ENCODE measurements at regions not wholly inside any gene's neighbourhood (a gene's known extent, or its start where the extent isn't known, plus 50 kb on each side); places are given as distances from the start of the nearest gene placed in this dataset.

DNA sequence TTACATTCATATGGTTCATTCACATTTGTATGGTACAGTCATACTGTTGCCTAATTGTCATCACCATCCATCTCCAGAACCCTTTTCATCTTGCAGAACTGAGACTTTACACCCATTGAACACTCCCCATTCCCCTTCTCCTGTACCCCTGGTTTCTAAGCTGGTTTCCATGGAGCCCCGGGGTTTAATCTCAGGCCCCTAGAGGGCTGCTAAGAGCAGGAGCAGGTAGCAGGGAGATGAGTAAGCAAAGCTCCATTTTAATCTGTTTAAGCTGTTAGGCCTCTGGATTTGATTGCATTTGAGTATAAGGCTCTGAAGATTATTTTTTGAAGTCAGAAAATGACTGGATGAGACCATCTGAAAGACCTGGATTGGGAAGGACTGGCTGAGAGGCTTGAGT lies 68.5 kb upstream of the RPL38 start:
- Histone ChIP-seq H3K4me3 (no peak overlapping the region), H3K36me3 (ENCODE audit: control insufficient read depth in 4 of 4, insufficient read depth in 4 of 4, low read length in 4 of 4) (no peaks in the 10 kb centered on the region), H3K4me1 (ENCODE audit: control insufficient read depth in 5 of 5, insufficient read depth in 5 of 5, low read length in 5 of 5) (no peaks in the 10 kb centered on the region), H3K9ac (ENCODE audit: insufficient read depth in 1 of 2, low read length in 2 of 2) (no peak overlapping the region), H3K27me3 (ENCODE audit: control insufficient read depth in 3 of 3, insufficient read depth in 3 of 3, low read length in 2 of 3) (no peaks in the 10 kb centered on the region), H3K9me3 (ENCODE audit: control insufficient read depth in 4 of 4, insufficient read depth in 3 of 4, low read length in 3 of 4) (peaks cover 0 to 4% (median 0%) of the 10 kb centered on the region in 4 donors), H3K27ac (ENCODE audit: low read depth in 1 of 2, low read length in 1 of 2) (no peak overlapping the region)
- no peak for ATAC-seq (ENCODE audit: insufficient read depth, low FRiP score)
- TF ChIP-seq, protein P1, sequence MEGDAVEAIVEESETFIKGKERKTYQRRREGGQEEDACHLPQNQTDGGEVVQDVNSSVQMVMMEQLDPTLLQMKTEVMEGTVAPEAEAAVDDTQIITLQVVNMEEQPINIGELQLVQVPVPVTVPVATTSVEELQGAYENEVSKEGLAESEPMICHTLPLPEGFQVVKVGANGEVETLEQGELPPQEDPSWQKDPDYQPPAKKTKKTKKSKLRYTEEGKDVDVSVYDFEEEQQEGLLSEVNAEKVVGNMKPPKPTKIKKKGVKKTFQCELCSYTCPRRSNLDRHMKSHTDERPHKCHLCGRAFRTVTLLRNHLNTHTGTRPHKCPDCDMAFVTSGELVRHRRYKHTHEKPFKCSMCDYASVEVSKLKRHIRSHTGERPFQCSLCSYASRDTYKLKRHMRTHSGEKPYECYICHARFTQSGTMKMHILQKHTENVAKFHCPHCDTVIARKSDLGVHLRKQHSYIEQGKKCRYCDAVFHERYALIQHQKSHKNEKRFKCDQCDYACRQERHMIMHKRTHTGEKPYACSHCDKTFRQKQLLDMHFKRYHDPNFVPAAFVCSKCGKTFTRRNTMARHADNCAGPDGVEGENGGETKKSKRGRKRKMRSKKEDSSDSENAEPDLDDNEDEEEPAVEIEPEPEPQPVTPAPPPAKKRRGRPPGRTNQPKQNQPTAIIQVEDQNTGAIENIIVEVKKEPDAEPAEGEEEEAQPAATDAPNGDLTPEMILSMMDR (IDR thresholded peaks at IDR 0.05; ENCODE audit: control extremely low read depth, extremely low read depth), result no peak
- no peak for DNase-seq
- WGBS, 2 donors, result 59 to 62% methylated on average over 1 of the region's 1 CpG

DNA sequence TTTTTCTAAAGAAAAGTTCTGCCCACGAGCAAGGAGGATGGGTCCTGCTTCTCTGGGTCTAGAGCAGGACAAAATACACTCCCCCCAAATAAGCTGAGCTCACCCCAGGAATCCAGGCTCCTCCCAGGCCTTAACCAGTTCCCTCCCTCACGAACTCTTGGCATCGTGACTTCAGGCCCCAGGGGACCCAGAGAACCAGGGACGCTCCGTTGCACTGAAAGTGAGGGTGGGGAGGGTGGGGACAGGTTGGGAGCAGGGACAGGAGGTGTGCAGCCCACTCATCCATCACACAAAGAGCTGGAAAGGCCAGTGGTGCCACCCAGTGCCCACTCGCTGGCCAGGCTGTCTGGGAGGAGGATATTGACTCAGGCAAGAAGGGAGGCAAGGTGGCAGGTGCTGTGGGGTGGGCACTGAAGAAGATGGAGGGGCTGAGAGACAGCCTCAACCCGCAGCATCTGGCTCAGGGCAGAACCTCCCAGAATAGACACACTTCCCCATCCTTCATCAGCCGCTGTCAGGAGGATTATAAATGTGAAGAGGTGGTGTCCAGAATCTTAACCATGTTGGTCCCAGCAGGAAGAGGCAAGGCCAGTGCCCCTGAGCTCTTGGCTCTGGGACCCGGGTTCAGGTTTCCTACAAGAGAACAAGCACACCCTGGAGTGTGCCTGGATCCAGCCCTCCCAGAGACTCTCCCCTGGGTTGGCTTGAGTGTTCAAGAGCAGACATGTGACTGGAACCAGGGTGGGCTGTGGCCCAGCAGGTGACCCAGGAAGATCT lies 67.9 kb upstream of the RPL38 start:
- no peak overlapping the region for H3K27ac ChIP-seq (ENCODE audit: low read depth in 1 of 2, low read length in 1 of 2)
- H3K9me3 ChIP-seq (ENCODE audit: control insufficient read depth in 4 of 4, insufficient read depth in 3 of 4, low read length in 3 of 4), result peaks cover 0 to 3% (median 0%) of the 10 kb centered on the region in 4 donors
- TF ChIP-seq, protein P1 (IDR thresholded peaks at IDR 0.05; ENCODE audit: control extremely low read depth, extremely low read depth), result no peak
- no peaks in the 10 kb centered on the region for H3K27me3 ChIP-seq (ENCODE audit: control insufficient read depth in 3 of 3, insufficient read depth in 3 of 3, low read length in 2 of 3)
- H3K9ac ChIP-seq (ENCODE audit: insufficient read depth in 1 of 2, low read length in 2 of 2), result no peak overlapping the region
- no peak overlapping the region for H3K4me3 ChIP-seq
- ATAC-seq (ENCODE audit: insufficient read depth, low FRiP score), result no peak
- no peaks in the 10 kb centered on the region for H3K36me3 ChIP-seq (ENCODE audit: control insufficient read depth in 4 of 4, insufficient read depth in 4 of 4, low read length in 4 of 4)
- no peak for DNase-seq
- H3K4me1 ChIP-seq (ENCODE audit: control insufficient read depth in 5 of 5, insufficient read depth in 5 of 5, low read length in 5 of 5), result no peaks in the 10 kb centered on the region
- 68 to 78% methylated on average over 9 of the region's 9 CpGs for WGBS, 2 donors

DNA sequence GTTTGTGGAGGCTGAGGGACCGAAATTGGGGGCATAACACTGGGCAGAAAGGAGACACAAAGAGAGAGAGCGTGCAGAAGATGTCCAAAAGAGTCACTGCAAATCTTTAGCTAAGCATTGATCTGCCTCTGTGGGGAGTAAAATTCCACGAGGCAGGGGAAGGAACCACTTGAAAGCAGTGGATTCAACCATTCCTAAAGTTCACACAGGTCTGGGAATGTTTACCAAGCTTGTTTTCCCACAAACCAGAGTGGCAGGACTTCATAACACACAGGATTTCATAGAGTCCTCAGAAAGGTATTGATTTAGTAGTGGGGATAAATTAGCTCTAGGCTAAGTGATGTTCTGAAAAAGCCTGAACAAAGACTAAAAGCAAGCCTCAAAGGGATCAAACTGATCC lies 66.1 kb upstream of the RPL38 start:
- H3K27me3 ChIP-seq (ENCODE audit: control insufficient read depth in 3 of 3, insufficient read depth in 3 of 3, low read length in 2 of 3), result no peaks in the 10 kb centered on the region
- no peak overlapping the region for H3K4me3 ChIP-seq
- no peak for DNase-seq
- H3K9me3 ChIP-seq (ENCODE audit: control insufficient read depth in 4 of 4, insufficient read depth in 3 of 4, low read length in 3 of 4), result peaks cover 0 to 4% (median 2%) of the 10 kb centered on the region in 4 donors
- H3K9ac ChIP-seq (ENCODE audit: insufficient read depth in 1 of 2, low read length in 2 of 2), result no peak overlapping the region
- no peaks in the 10 kb centered on the region for H3K4me1 ChIP-seq (ENCODE audit: control insufficient read depth in 5 of 5, insufficient read depth in 5 of 5, low read length in 5 of 5)
- TF ChIP-seq, protein P1 (IDR thresholded peaks at IDR 0.05; ENCODE audit: control extremely low read depth, extremely low read depth), result no peak
- no peak for ATAC-seq (ENCODE audit: insufficient read depth, low FRiP score)
- H3K27ac ChIP-seq (ENCODE audit: low read depth in 1 of 2, low read length in 1 of 2), result no peak overlapping the region
- WGBS, 2 donors, result 42 to 57% methylated on average over 3 of the region's 3 CpGs
- H3K36me3 ChIP-seq (ENCODE audit: control insufficient read depth in 4 of 4, insufficient read depth in 4 of 4, low read length in 4 of 4), result no peaks in the 10 kb centered on the region

DNA sequence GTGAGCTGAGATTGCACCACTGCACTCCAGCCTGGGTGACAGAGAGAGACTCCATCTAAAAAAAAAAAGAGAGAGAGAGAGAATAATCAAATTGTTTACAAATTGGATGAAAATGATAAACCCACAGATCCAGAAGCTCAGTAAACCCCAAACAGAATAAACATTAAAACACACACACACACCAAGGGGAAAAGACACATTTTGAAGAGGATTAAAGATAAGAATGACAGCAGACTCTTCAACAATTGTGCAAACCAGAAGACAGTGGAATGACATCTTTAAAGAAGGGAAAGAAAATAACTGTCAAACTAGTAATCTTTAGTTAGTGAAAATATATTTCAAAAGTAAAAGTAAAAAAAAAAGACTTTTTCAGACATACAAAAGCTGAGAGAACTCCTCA lies 64.4 kb upstream of the RPL38 start:
- H3K4me1 ChIP-seq (ENCODE audit: control insufficient read depth in 5 of 5, insufficient read depth in 5 of 5, low read length in 5 of 5), result no peaks in the 10 kb centered on the region
- TF ChIP-seq, protein P1 (IDR thresholded peaks at IDR 0.05; ENCODE audit: control extremely low read depth, extremely low read depth), result no peak
- H3K36me3 ChIP-seq (ENCODE audit: control insufficient read depth in 4 of 4, insufficient read depth in 4 of 4, low read length in 4 of 4), result no peaks in the 10 kb centered on the region

More for the DNA sequence above, 64.4 kb upstream of the RPL38 start:
- DNase-seq (no peak), ATAC-seq (ENCODE audit: insufficient read depth, low FRiP score) (no peak)
- peaks cover 0 to 9% (median 5%) of the 10 kb centered on the region in 4 donors for H3K9me3 ChIP-seq (ENCODE audit: control insufficient read depth in 4 of 4, insufficient read depth in 3 of 4, low read length in 3 of 4)
- H3K27ac ChIP-seq (ENCODE audit: low read depth in 1 of 2, low read length in 1 of 2), result no peak overlapping the region
- H3K9ac ChIP-seq (ENCODE audit: insufficient read depth in 1 of 2, low read length in 2 of 2), result no peak overlapping the region
- H3K4me3 ChIP-seq, result no peak overlapping the region
- H3K27me3 ChIP-seq (ENCODE audit: control insufficient read depth in 3 of 3, insufficient read depth in 3 of 3, low read length in 2 of 3), result no peaks in the 10 kb centered on the region

All from lung (tissue), 11 donors.